Stimulated activated CD4-positive, alpha-beta T cell treated with anti-CD3 and anti-CD28 coated beads, Interleukin-15, amount 100 ng/mL, for 24 hours (primary cell): ENCODE measurements at regions not wholly inside any gene's neighbourhood (a gene's known extent, or its start where the extent isn't known, plus 50 kb on each side); places are given as distances from the start of the nearest gene placed in this dataset.

Experiments used
- DNase-seq: peaks from one replicate; pipeline ENCODE4 v3.0.0-alpha.2; 2020

DNA sequence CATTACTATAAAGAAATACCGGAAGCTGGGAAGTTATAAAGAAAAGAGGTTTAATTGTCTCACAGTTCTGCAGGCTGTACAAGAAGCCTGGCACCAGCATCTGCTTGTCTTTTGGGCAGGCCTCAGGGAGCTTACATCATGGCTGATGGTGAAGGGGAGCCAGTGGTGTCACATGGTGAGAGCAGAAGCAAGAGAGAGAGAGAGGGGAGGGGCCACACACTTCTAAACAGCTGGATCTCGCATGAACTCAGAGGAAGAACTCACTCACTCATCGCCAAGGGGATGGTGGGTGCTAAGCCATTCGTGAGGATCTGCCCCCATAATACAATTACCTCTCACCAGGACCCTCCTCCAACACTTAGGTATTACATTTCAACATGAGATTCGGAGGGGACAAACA is 51.8 kb upstream of the ANKRD34C start:
- DNase-seq: no peak

DNA sequence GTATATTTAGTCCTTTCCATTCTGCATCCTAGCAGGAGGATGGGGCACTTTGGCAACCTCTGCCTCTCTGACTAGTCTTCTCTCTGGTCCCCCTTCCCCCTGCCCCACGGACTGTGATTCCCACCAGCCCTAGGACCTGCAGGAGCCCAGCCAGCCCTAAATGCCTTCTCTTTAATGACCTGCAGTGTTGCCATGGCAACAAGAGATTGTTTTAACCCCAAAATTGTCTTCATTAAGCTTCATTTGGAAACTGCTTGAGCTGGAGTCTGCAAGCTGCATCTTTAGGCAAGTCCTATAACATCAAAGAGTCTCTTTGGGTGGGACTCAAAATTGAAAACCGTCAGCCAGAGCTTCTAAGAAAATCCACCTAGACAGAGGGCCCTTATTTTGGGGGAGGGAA is 59.7 kb upstream of the ANKRD34C start:
- DNase-seq: no peak

DNA sequence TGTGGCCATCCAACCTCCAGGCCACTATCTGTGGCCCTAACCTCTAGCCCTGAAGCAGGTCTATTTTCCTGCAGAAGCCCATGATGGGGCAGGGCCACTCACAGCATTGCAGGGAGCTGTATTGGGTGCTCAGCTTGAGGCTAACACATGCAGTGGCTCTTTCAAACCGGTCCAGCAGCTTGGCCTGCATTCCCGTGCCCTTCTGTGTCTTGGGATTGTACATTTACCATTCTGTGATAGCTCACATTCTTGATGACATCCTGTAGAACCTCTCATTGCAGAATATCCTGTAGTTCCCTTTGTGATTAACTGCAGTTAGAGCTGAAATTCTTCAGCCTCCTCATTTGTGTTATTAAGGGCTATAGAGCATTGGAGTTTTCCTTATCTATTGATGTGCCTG is 60.8 kb upstream of the ANKRD34C start:
- DNase-seq: no peak

DNA sequence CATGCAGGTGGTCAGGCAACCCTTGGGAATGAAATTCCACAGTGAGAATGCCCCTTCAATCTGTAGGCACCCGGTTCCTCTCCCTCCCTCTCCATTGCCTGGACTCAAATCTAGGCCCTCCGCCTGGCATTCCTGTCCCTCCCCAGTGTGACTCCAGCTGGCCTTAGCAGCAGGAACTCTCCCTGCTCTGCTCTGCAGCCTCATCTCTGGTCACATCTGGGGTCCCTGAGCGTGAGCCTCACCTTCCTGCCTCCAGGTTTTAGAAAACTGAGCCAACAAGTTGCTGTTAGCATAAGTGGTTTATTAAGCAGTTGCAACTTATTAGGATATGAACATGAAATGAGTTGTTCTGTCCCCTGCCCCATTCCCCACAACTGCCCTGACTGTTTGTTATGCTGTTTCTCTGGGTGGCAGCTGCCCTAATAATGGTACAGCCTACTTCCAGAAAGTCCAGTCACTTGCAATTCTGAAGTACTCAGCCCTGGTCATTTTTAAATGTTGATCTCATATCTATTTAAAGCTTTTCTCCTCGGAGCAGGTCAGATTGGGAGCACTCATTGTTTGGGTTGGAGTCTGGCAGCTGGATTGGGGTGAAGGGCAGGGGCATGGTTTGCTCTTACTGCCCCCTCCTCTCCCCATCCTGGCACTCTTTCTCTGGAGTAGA is 63.0 kb upstream of the ANKRD34C start:
- DNase-seq: no peak

DNA sequence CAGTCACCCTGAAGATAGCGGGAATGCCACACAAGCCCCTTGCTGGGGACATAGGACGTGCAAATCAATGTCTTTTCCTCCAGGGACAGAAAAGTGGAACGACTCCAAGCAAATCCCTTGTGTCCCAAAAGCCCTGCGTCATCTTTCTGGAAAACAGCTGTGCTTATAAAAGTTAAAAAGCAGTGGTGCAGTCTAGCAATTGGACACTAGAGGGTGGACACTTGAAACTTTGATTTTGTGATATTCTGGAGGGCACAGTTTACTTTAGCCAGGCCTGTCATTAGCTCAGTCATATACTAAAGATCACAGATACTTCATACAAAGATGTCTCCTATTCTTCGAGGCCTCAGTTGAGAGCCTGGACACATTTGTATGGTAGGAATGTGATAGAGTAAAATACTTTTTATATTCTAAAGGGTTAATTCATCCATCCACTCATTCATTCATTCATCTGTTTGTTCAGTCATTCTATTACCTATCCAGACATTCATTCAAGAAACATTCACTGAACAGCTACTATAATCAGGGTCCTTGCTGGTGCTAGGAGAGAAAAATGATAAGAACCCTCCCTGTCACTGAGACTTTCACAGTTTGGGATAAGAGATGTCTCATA is 63.8 kb upstream of the ANKRD34C start:
- no peak for DNase-seq

DNA sequence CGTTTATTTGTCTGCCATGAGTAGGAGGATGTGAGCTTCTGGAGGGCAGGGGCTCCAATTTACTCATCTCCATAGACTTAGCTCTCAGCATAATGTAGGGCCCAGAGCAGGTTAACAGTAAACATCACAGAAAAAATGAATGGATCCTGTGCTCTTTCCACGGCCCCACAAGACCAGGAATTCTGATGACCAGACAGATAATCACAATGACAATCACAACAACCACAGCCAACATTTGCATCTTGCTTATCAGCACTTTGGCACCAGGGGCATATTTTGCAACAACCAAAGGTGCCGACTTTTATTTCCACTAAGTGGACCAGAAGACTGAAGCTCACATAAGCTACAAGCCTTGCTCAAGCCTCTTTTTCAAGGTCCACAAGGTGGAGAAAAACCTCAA is 68.9 kb upstream of the ANKRD34C start:
- DNase-seq: no peak

DNA sequence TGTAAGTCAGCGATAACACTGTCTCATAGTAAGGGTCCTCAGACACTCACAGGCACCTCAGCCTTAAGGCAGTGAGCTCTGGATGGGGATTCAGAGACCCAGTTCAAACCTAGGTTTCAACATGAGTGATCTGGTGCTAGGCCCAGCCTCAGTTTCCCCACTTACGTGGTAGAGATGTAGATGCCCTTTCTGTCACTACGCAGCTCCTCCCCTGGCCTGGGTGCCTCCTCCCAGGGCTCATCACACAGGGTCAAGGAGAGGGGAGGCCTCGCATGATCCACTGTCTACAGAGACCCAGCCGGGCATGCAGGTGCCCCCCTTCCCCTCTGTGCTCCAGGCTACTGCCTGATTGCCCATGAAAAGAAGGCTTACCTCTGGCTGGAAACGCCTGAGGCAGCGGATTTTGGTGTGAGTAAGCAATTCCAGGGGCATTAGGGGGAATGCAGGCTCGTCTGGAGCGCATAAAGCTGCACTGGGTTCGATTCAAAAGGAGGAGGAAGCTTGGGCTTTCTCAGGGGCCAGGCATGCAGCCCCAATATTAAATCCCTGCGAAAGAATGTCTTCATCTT is 69.8 kb upstream of the ANKRD34C start:
- no peak for DNase-seq

DNA sequence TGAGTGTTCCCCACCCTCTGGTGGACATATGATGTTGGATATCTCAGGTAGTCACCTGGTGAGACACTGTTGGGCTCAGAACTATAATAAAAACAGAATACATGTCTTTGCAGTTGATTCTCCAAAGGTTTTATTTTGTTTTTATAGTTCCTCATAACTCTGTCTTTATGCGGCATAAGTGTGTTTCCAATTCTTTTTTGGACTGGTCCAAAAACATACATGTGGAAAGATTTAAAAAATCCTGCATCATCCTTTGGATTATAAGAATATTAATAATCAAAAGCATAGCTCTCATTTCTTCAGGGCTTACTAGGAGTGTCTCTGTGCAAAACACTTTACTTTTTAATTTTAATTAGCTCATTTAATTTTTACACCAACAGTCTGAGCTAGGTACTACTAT is 71.0 kb upstream of the ANKRD34C start:
- DNase-seq: no peak

DNA sequence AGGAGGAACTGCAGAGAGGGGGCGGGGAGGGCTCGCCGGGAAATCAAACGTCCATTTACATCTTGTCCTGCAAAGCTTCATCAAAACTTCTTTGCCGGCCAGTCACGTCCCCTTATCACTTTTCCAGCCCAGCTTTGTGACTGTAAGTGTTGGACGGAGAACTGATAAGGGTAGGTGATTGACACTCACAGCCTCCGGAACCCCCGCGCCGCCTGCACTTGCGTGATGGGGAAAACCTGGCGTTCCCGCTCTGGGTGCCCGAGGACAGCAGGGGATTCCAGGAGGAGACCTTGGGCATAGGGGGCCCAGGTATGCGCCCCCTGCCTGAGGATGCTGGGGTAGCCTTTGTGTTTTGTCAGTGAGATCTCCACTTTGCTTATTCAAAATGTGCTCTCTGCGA is 72.8 kb upstream of the ANKRD34C start:
- no peak for DNase-seq

DNA sequence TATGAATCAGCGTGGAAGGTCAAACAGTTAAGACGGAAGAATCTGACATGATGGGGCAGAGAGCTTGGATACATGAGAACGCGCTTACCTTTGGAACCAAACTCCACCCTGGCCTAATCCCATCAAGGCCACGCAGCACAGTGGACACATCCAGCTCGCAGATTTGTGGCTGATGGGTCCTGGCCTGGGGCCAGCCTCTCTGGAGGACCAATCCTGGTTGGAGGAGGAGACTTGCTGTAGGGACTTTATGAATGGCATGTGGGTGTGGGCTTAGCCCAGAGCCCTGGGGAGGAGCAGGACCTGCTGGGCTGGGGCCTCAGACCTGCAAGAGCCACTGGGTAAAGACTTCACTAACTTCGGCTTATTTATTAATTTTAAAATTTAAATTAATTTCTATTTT is 73.4 kb upstream of the ANKRD34C start:
- DNase-seq: no peak

DNA sequence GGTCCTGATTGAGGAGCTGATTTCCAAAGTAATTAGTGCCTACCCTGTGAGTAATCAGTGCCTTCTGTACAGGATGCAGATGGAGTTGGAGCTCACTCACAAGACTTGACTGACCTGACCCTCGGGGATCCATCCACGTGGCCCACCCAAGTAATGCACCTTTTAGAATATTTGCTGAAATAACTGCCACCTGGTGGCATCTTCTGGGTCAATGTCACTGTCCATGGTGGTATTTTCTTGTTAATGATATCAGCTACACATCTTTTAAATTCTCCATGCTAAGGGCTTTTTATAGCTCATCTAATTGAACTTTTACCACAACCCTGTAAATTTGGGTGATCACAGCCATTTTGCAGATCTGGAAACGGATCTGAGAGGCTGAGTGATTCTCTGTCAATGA is 74.3 kb upstream of the ANKRD34C start:
- DNase-seq: no peak

DNA sequence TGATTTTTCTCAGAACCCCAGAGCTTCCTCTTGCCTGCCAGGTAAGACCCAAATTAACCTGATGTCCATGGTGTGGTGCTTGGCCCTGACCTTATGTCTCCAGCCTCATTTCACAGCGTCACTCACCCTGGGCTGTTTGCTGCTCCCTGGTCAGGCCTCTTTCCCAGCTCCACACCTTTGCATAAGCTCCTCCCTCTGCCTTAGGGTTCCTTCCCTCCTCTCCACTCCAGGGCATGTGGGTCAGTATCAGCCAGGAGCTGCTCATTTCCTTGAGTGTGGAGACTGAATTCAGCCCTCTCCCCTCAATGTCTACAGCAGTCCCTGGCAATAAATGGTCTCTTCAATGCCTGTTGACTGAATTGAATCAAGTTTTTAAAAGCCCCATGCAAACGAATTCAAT is 75.6 kb upstream of the ANKRD34C start:
- DNase-seq: no peak

DNA sequence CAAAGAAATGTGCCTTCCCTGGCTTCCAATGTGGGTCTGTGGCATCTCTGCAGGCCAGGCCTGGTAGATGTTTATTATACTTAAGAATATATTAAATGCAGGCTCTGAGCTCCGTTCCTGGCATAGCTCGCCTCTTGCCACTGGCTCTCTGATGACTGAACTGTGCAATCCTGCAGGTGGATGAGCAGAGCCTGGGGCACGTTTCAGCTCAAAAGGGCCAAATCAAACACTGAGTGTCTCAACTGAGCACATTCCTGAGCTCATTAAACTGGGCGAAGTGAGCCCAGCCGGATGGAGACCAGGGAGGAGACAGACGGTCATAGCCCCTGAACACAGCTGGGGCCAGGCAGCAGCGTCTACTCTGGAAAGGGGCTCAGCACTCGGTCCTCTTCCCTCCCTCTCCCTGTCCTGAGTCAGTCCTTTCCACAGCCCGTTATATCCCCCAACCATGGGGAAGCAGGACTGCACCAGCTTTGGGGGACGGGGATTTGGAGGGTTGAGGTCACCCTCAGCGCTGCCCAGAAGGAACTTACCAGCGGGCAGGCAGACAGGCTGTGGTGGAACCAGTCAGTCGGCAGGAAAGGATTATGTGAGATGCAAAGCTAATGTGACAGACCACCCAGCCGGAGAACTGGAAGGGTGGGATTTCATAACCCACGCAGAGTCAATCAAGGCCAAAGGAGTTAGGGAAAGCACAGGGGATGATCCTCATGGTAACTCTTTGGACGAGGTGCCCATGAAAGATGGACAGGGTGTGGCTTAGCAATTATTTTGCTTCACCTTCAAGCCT is 77.4 kb upstream of the ANKRD34C start:
- no peak for DNase-seq

DNA sequence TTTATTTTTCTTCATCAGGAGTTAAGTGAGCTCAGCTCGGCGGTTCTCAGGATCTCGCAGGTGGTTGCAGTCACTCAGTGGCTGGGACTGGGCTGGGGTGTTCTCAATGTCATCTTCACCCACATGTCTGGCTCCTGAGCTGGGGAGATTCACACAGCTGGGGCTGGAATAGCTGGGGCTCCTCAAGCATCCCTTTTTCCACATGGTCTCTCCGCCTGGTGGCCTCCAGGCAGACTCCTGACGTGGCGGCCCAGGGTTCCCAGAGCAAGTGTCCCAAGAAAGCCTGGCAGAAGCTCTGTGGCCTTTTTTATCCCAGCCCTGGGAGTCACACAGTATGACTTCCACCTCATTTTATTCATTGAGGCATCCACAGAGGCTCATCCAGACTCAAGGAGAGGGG is 84.1 kb upstream of the ANKRD34C start:
- DNase-seq: no peak

DNA sequence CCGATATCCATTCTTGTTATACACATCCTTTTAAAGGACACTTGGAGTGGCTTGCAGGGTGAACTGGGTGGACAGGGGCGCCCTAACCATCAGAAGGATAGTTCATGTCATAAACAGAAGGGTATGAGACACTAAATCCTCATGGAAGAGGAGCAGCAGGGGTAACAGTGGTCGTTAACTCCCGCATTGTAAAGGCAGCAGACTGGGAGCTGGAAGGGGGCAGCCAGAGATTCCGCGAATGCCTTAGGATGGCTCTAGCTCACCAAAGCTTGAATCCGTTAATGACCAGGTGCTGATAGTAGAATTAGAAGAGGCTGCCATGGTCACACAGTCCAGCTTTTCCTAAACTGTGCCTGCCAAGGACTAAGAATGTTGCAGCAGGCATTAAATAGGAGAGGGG is 85.2 kb upstream of the ANKRD34C start:
- DNase-seq: no peak

DNA sequence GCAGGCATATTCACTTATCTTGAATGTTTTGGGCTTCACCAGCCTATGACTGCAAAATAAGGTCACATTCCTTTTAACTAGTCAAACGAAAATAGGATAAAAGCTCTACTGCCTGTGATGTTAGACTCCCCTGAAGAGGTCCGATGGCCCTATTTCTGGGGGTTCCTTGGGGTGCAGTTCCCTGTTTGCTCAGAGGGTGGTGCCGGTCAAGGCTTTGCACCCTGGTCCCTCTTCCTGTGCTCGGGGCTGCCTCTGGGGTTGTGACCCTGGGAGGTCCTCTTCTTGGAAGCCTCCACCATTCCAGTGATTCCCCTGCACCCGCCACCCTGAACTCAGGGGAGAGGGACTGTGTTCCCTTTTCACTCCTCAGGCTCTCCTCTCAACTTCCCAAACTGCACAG is 86.7 kb upstream of the ANKRD34C start:
- no peak for DNase-seq

DNA sequence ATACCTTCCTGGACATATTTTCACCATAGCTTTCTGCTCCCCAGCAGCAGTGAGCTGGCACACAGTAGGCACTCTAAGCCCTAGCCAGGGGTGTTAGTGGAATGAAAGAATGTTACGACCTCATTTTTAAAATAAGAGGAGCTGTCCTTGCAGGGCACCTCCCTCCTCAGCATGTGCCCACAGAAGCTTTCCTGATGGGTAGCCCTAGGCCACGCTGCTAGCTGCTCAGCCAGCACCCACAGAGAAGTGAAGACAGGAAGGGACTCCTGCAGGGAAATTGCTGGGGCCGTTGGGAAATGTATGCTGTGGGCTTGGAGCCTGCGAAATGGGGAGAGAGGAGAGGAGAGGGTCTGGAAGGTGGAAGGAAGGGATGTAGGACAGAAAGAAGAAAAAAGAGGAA is 87.3 kb upstream of the ANKRD34C start:
- DNase-seq: no peak

DNA sequence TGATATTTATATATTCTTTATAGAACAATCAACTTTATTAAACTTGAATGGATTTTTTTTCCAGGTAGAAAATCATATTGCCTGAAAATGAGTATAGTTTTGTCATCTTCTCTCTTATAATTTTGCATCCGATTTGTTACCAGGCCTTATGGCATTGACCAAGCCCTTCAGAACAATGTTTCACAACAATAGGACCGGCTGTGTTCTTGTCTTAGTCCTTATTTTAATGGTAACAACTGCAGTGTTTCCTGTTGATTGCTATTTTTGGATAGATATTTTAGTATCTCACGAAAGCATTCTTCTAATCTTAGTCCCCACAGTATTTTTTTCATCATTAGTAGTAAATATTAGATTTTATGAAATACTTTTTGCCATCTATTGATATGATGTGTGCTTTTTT is 88.1 kb upstream of the ANKRD34C start:
- no peak for DNase-seq

DNA sequence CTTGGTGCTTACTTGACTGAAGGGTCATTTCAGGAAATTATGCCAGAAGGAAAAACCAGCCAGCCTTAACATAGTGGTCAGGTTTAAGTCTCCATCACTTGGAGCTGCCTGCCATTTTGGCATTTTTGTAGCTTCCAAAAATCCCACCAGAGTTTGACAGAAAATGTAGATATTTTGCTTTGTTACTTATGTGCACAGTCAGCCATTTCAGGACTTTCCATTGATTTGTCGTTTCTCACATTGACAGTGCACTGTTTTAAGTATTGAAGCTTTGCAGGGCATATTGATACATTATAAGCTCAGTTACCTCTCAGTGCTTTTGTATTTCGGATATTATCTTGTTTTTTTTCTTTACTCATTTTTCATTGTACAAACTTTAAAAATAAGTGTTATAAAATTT is 89.0 kb upstream of the ANKRD34C start:
- DNase-seq: no peak

DNA sequence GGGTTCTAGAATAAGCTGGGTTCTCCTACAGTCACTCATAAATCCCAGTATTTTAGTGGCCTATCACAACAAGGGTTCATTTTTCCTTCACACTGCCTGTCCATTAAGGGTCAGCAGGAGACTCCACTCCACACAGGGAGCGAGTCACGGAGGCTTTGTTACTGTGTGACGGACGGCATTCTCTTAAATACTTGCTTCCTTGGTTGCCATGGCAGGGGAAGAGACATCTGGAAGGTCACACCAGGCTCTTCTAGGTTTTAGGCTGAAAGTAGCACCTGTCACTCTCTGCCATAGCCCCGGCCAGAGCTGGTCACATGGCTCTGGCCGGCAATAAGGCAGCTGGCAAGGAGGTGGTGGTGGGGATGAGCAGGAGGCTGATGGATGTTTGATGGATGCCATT is 89.4 kb upstream of the ANKRD34C start:
- no peak for DNase-seq

DNA sequence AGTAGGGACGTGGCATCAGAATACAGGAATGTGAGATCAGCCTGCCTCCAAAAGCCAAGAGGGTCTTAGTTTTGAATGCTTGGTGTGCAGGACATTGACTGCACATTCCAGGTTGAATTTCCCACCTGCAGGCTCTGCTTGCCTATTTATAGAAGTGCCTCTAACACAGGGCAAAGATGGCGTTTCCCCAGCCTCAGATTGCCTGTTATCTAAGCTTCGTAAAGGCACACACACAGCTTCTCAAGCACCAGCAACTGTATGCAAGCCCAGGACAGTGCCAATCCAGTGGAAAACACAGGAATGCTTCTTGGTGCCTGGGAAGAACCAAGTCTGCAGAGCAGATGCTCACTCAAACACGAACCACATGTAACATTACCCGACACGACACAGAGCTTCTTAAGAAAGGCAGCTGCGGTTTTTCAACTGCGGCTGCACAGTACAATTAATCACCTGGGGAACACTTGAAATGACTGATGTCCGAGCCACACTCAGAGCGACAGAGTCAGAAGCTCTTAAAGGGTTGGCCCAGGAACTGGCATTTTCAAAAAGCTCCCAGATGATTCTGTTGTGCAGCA is 90.0 kb upstream of the ANKRD34C start:
- DNase-seq: no peak

DNA sequence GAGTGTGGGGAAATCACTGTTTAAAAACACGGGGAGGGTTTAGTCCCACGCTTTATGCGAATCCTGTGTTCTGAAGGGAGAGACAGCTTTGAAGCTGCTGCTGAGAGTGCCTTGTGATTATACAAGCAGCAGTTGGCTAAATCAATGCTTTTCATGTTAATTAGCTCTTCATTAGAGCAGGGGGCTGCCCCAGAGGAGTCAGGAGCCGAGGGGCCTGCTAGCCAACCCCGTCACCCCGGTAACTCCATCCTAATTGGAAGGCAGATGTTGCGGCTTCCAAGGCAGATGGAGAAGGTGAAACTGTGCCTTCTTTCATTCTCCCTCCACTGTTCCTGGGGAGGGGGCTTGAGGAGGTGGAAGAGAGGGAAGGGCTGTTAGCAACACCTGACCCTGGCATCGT is 92.4 kb upstream of the ANKRD34C start:
- no peak for DNase-seq

DNA sequence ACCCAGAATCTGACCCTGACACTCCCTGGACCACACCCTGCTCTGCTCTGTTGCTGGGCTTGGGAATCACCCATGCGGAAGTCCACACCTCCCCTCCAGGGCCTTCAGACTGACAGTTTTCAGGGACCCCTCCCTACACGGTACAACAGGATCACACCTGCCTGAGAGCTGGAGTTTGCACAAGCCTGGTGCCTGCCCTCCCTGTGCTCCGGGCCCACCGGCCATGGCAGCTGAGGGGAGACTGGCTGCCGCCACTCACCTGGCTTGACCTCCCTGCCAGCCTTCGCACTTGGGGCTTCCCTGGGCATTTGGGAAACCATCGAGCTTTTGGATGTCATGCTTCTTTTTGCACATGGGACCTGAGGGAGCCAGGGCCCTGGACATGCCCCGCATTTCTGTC is 95.9 kb upstream of the ANKRD34C start:
- DNase-seq: no peak

DNA sequence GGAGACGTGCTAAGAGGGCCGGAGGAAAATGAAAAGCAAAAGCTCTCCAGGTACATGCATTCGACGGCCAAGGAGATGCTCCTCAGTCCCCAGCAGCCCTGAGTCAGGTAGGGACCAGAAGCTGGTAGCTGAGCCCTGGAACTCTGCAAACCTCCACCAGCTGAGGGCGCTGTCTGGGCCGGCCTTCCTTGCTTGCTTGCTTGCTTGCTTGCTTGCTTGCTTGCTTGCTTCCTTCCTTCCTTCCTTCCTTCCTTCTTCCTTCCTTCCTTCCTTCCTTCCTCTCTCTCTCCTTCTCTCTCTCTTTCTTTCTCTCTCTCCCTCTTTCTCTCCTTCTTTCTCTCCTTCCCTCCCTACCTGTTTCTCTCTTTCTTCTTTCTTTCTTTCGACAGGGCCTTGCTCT is 94.6 kb upstream of the RASGRF1 start:
- peak; percentile 52 for DNase-seq
